ENCODE measurements at regions not wholly inside any gene's neighbourhood (a gene's known extent, or its start where the extent isn't known, plus 50 kb on each side); places are given as distances from the start of the nearest gene placed in this dataset.
"Not testable (repeated sequence)": the region's sequence is repeated elsewhere in the genome, so short reads cannot be mapped to it uniquely, and the experiment has no call there.

DNA sequence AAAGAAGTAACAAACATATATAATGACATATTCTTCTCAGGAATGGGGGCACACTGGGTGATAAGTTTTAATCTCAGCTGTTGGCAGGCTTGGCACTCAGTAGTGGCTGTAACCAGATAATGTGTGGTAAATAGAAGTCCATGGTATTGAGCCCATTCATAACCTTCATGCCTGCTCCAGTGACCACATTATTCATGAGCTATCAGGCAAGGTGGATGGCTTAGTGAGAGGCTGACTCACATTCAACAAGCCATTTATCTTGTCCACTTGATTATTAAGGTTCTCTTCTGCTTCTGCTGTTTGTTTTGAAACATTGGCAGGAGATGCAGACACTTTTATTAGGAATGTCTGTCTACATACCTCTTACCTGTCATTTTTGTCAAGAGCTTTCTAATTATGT, 950.4 kb upstream of the LRFN5 start:
- intact Hi-C loops (cut with DNase I; ENCODE audit: low total_unique reads): no loop called here
- H3K27ac ChIP-seq: no peak overlapping the region
- no peak for DNase-seq
- no peak for TF ChIP-seq POLR2A (IDR thresholded peaks at IDR 0.05)
- no peak for TF ChIP-seq POLR2AphosphoS5 (IDR thresholded peaks at IDR 0.05)
- H3K4me3 ChIP-seq: no peak overlapping the region
- no peaks in the 10 kb centered on the region for H3K9me3 ChIP-seq
- H3K27me3 ChIP-seq (replicated peaks in 1 of 7): no peaks in the 10 kb centered on the region
- no peaks in the 10 kb centered on the region for H3K36me3 ChIP-seq
- H3K4me1 ChIP-seq: no peaks in the 10 kb centered on the region

- H3K27ac ChIP-seq: no peak overlapping the region
- DNase-seq: no peak
- TF ChIP-seq POLR2A (IDR thresholded peaks at IDR 0.05): no peak
- intact Hi-C loops (cut with DNase I; ENCODE audit: low total_unique reads): no loop called here
- H3K4me1 ChIP-seq: no peaks in the 10 kb centered on the region
- no peaks in the 10 kb centered on the region for H3K36me3 ChIP-seq
- H3K4me3 ChIP-seq: no peak overlapping the region
- no peaks in the 10 kb centered on the region for H3K9me3 ChIP-seq
- no peaks in the 10 kb centered on the region for H3K27me3 ChIP-seq (replicated peaks in 1 of 7)
Measured at GRCh38 chr14:40652089-40652691, 954.5 kb upstream of the LRFN5 start.

- intact Hi-C loops (cut with DNase I; ENCODE audit: low total_unique reads): no loop called here
- H3K27me3 ChIP-seq (replicated peaks in 1 of 7): no peaks in the 10 kb centered on the region
- H3K9me3 ChIP-seq: peaks cover 0 to 4% (median 0%) of the 10 kb centered on the region in 8 donors
- TF ChIP-seq POLR2AphosphoS5 (IDR thresholded peaks at IDR 0.05) (no peak), CTCF (IDR thresholded peaks at IDR 0.05 in 8 of 11, conservative IDR thresholded peaks at IDR 0.05 in 3 of 11) (no peak), POLR2A (IDR thresholded peaks at IDR 0.05) (no peak)
- WGBS, 5 donors: 73 to 84% (median 79%) methylated on average over 1 of the region's 1 CpG
- no peak overlapping the region for H3K4me3 ChIP-seq
- no peak for DNase-seq
- H3K4me1 ChIP-seq: no peaks in the 10 kb centered on the region
- H3K27ac ChIP-seq: no peak overlapping the region
- H3K36me3 ChIP-seq: no peaks in the 10 kb centered on the region
Measured at GRCh38 chr14:40630471-40630870, 976.2 kb upstream of the LRFN5 start.

DNA sequence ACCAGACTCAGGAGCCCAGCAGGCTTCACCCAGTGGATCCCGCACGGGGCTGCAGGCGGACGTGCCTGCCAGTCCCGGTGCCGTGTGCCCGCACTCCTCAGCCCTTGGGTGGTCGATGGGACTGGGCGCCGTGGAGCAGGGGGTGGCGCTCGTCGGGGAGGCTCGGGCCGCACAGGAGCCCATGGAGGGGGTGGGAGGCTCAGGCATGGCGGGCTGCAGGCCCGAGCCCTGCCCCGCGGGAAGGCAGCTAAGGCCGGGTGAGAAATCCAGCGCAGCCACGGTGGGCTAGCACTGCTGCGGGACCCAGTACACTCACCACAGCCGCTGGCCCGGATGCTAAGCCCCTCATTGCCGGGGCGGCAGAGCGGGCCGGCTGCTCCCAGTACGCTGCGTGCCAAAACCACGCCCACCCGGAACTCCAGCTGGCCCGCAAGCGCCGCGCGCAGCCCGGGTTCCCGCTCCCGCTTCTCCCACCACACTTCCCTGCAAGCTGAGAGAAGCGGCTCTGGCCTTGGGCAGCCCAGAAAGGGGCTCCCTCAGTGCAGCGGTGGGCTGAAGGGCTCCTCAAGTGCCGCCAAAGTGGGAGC, 977.0 kb upstream of the LRFN5 start:
- DNase-seq: peak; percentile 56

GRCh38 chr14:40629144-40629543, 977.5 kb upstream of the LRFN5 start:
- intact Hi-C loops (cut with DNase I; ENCODE audit: low total_unique reads): no loop called here
- H3K27ac ChIP-seq: no peak overlapping the region
- WGBS, 5 donors: 64 to 76% (median 74%) methylated on average over 3 of the region's 3 CpGs
- H3K4me3 ChIP-seq: no peak overlapping the region
- no peak for DNase-seq
- no peaks in the 10 kb centered on the region for H3K27me3 ChIP-seq (replicated peaks in 1 of 7)
- H3K9me3 ChIP-seq: peaks cover 0 to 4% (median 0%) of the 10 kb centered on the region in 8 donors
- no peaks in the 10 kb centered on the region for H3K36me3 ChIP-seq
- TF ChIP-seq POLR2AphosphoS5 (IDR thresholded peaks at IDR 0.05): no peak
- no peak for TF ChIP-seq POLR2A (IDR thresholded peaks at IDR 0.05)
- TF ChIP-seq CTCF (IDR thresholded peaks at IDR 0.05 in 8 of 11, conservative IDR thresholded peaks at IDR 0.05 in 3 of 11): no peak
- no peaks in the 10 kb centered on the region for H3K4me1 ChIP-seq

More for the DNA sequence above, 977.0 kb upstream of the LRFN5 start:
- 84 to 97% (median 94%) methylated on average over 20 to 35 of the region's 44 CpGs for WGBS, 5 donors
- H3K4me1 ChIP-seq; H3K4me3 ChIP-seq; intact Hi-C loops (cut with DNase I; ENCODE audit: low total_unique reads); H3K27me3 ChIP-seq (replicated peaks in 1 of 7); H3K27ac ChIP-seq; H3K9me3 ChIP-seq; H3K36me3 ChIP-seq: not testable (repeated sequence)

GRCh38 chr14:40623643-40624042, 983.0 kb upstream of the LRFN5 start:
- H3K9me3 ChIP-seq: no peaks in the 10 kb centered on the region
- TF ChIP-seq POLR2A (IDR thresholded peaks at IDR 0.05) (no peak), POLR2AphosphoS5 (IDR thresholded peaks at IDR 0.05) (no peak), CTCF (IDR thresholded peaks at IDR 0.05 in 8 of 11, conservative IDR thresholded peaks at IDR 0.05 in 3 of 11) (no peak)
- no peaks in the 10 kb centered on the region for H3K4me1 ChIP-seq
- WGBS, 5 donors: 50 to 73% (median 67%) methylated on average over 2 of the region's 2 CpGs
- DNase-seq: no peak
- H3K4me3 ChIP-seq: no peak overlapping the region
- no peaks in the 10 kb centered on the region for H3K36me3 ChIP-seq
- H3K27me3 ChIP-seq (replicated peaks in 1 of 7): no peaks in the 10 kb centered on the region
- intact Hi-C loops (cut with DNase I; ENCODE audit: low total_unique reads): no loop called here
- H3K27ac ChIP-seq: no peak overlapping the region
